Breast epithelium (tissue), 4 donors: ENCODE measurements at regions not wholly inside any gene's neighbourhood (a gene's known extent, or its start where the extent isn't known, plus 50 kb on each side); places are given as distances from the start of the nearest gene placed in this dataset.
A peak's percentile ranks its signal among the peaks of the same experiment; 100 is the strongest.
"Not testable (repeated sequence)": the region's sequence is repeated elsewhere in the genome, so short reads cannot be mapped to it uniquely, and the experiment has no call there.

ENCODE experiments used
- DNase-seq, 2 donors: peaks; one replicate each; pipeline ENCODE4 v3.0.0-alpha.2; 2019; ENCODE audit warnings: low spot score in 2 of 2
- H3K27ac ChIP-seq, 2 donors: fragments of 200-600 bp; sonication (generic) in 1 of 2; one replicate each; pipeline ENCODE4 v1.5.1; 2016 to 2019; ENCODE audit warnings: mild to moderate bottlenecking in 1 of 2
- H3K27me3 ChIP-seq, 2 donors: fragments of 200-600 bp; sonication (generic) in 1 of 2; one replicate each; pipeline versions ENCODE4 v1.5.1 to v1.6.0; 2017 to 2019; ENCODE audit warnings: control low read depth in 1 of 2, mild to moderate bottlenecking in 1 of 2
- H3K36me3 ChIP-seq: fragments of 200-600 bp; one replicate; pipeline ENCODE4 v1.5.1; 2019
- H3K4me1 ChIP-seq, 2 donors: fragments of 200-600 bp; sonication (generic); one replicate each; pipeline ENCODE4 v1.5.1; 2016 to 2019; ENCODE audit warnings: control low read depth in 1 of 2
- H3K4me3 ChIP-seq, 3 donors: fragments of 200-600 bp; sonication (generic); 1 replicate in 2 of 3; 2 replicates in 1 of 3; pipeline ENCODE4 v1.5.1; 2016 to 2019; ENCODE audit warnings: mild to moderate bottlenecking in 3 of 3, moderate library complexity in 2 of 3
- H3K9me3 ChIP-seq, 2 donors: fragments of 200-600 bp; sonication (generic) in 1 of 2; one replicate each; pipeline ENCODE4 v1.5.1; 2016 to 2019; ENCODE audit warnings: control low read depth in 1 of 2
- POLR2A ChIP-seq: fragments of 450-650 bp; IDR thresholded peaks from one replicate; pipeline ENCODE4 v1.6.1; 2016; ENCODE audit warnings: antibody characterized with exemption, mild to moderate bottlenecking, moderate library complexity
- POLR2AphosphoS5 ChIP-seq, 3 donors: sonication (generic); formaldehyde crosslinking; IDR thresholded peaks; one replicate each; pipeline ENCODE4 v1.6.1; 2017; ENCODE audit warnings: antibody characterized with exemption in 3 of 3
- intact Hi-C: fragments of 100-400 bp; cut with DNase I; formaldehyde crosslinking; loops from one replicate; pipeline ENCODE4 v1.15.1; 2023; ENCODE audit warnings: low total_unique reads
- TF ChIP-seq, protein P1 (sequence below), 3 donors: fragments of 450-650 bp; IDR thresholded peaks; one replicate each; pipeline ENCODE4 v1.5.1; 2016 to 2017; ENCODE audit warnings: antibody characterized with exemption in 3 of 3, mild to moderate bottlenecking in 3 of 3, moderate library complexity in 3 of 3

DNA sequence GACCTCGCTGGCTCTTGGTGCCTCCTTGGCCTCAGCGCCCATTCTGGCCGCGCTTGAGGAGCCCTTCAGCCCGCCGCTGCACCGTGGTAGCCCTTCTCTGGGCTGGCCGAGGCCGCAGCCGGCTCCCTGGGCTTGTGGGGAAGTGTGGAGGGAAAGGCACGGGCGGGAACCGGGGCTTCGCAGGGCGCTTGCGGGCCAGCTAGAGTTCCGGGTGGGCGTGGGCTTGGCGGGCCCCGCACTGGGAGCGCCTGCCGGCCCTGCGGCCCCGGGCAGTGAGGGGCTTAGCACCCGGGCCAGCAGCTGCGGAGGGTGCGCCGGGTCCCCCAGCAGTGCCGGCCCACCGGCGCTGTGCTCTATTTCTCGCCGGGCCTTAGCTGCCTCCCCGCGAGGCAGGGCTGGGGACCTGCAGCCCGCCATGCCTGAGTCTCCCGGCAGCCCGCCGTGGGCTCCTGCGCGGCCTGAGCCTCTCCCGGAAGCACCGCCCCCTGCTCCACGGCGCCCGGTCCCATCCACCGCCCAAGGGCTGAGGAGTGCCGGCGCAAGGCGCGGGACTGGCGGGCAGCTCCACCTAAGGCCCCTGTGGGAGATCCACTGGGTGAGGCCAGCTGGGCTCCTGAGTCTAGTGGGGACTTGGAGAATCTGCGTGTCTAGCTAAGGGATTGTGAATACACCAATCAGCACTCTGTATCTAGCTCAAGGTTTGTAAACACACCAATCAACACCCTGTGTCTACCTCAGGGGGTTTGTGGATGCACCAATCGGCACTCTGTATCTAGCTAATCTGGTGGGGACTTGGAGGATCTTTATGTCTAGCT lies 141.1 kb downstream of the SLCO4C1 start:
- H3K27me3 ChIP-seq, H3K27ac ChIP-seq, H3K9me3 ChIP-seq, H3K4me1 ChIP-seq, DNase-seq, H3K36me3 ChIP-seq, intact Hi-C loops: not testable (repeated sequence)
- peak overlapping the region in 1 of 3 donors; percentile 41 for H3K4me3 ChIP-seq

DNA sequence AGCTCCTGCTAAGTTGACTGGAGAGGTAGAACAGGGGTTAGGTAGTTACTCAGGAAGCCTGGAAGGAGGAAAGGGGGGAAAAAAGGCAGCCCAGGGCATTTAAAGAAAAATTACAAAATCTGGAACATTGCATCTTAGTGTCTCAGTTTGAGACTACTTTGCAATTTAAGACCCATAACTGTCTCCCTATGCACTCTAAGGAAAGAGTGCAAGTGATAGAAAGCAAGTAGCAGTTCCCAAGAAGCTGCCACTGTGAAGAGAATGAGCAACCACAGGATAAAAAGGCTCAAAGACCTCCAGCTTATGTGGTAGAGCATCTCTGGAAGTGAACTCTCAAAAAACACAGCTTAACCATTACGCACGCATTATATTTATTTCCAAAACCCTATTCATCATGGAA lies 141.8 kb downstream of the SLCO4C1 start:
- Histone ChIP-seq H3K4me1 (no peaks in the 10 kb centered on the region), H3K27me3 (no peaks in the 10 kb centered on the region), H3K27ac (no peak overlapping the region), H3K9me3 (no peaks in the 10 kb centered on the region), H3K36me3 (no peaks in the 10 kb centered on the region), H3K4me3 (no peak overlapping the region)
- TF ChIP-seq, protein P1, sequence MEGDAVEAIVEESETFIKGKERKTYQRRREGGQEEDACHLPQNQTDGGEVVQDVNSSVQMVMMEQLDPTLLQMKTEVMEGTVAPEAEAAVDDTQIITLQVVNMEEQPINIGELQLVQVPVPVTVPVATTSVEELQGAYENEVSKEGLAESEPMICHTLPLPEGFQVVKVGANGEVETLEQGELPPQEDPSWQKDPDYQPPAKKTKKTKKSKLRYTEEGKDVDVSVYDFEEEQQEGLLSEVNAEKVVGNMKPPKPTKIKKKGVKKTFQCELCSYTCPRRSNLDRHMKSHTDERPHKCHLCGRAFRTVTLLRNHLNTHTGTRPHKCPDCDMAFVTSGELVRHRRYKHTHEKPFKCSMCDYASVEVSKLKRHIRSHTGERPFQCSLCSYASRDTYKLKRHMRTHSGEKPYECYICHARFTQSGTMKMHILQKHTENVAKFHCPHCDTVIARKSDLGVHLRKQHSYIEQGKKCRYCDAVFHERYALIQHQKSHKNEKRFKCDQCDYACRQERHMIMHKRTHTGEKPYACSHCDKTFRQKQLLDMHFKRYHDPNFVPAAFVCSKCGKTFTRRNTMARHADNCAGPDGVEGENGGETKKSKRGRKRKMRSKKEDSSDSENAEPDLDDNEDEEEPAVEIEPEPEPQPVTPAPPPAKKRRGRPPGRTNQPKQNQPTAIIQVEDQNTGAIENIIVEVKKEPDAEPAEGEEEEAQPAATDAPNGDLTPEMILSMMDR (IDR thresholded peaks at IDR 0.05) = no peak
- TF ChIP-seq POLR2A = no peak
- no peak for TF ChIP-seq POLR2AphosphoS5 (IDR thresholded peaks at IDR 0.05)
- intact Hi-C loops = no loop called here
- DNase-seq = no peak

DNA sequence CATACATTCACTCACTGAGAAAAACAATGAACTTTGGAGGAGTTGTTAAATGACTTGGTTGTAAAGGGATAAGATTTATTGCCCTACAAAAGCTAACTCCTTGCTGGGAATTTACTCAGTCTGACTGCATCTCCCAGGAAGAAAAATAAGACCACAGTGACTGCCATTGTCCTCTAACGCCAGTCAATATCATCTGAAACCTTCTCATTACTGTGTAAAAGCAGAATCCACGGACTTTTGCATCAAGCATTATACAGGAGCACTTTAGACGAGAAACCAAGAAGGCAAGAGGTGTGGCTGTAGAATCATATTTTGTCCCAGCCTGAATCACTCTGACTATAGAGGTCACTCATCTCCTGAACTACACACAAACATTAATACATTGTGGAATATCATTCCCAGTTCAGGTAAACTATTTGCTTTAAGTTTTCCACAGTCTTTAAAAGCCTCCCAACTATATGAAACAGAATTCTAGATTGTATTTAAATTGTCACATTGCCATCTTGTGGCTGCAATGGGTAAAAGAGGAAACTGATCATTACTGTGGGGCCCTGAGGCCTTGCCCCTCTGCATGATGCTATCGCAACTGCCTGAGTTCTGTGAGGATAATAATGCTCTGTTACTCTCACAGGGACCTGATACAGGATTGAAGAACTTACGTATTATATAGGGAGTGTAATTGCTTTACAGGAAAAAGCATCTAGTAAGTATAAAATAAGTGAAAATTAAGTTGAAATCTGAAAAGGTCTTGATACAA lies 142.9 kb downstream of the SLCO4C1 start:
- intact Hi-C loops = no loop called here
- H3K4me3 ChIP-seq = no peak overlapping the region
- TF ChIP-seq POLR2A (no peak), POLR2AphosphoS5 (IDR thresholded peaks at IDR 0.05) (no peak)
- TF ChIP-seq, protein P1 (IDR thresholded peaks at IDR 0.05) = no peak
- no peak for DNase-seq
- H3K4me1 ChIP-seq = no peaks in the 10 kb centered on the region
- H3K36me3 ChIP-seq = no peaks in the 10 kb centered on the region
- H3K9me3 ChIP-seq = no peaks in the 10 kb centered on the region
- no peak overlapping the region for H3K27ac ChIP-seq
- no peaks in the 10 kb centered on the region for H3K27me3 ChIP-seq

DNA sequence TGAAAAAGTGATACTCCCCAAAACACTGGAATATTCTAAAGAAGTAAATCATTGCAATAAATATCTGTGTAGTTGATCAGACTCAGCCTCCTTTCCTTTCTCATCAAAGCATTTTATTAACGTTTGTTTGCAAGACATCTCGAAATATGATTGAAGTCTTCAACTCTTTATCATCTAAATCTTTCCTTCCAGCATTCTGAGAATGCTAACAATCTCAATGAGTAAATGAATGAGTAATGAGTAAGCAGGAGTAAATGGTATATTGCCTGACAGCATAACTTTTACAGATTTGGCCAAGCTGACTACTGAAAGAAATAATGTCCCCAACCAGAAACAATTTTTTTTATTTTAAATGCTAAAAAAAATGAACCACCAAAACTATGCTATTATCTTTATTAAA lies 157.1 kb downstream of the SLCO4C1 start:
- no peak overlapping the region for H3K4me3 ChIP-seq
- intact Hi-C loops = no loop called here
- H3K36me3 ChIP-seq = no peaks in the 10 kb centered on the region

DNA sequence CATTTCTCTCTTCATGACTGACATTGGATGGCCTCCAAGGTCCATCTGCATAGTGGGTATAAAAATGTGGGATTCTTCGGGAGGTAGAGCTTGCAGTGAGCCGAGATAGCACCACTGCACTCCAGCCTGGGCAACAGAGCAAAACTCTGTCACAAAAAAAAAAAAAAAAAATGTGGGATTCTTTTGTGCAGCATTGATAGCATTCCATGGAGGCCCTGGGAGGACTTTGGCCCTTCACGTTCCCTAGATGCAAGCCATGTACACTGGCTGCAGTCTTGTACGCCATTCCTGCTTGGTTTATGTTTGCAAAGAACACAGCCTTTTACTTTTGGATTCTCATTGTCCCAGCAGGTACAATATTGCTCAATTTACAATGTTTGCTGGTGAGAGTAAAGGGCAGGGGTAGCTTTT lies 157.8 kb downstream of the SLCO4C1 start:
- H3K27me3 ChIP-seq = no peaks in the 10 kb centered on the region
- TF ChIP-seq, protein P1 (IDR thresholded peaks at IDR 0.05) = no peak
- no peak for TF ChIP-seq POLR2AphosphoS5 (IDR thresholded peaks at IDR 0.05)
- no peak for TF ChIP-seq POLR2A
- no peaks in the 10 kb centered on the region for H3K4me1 ChIP-seq
- no peaks in the 10 kb centered on the region for H3K9me3 ChIP-seq
- no peaks in the 10 kb centered on the region for H3K36me3 ChIP-seq
- no peak overlapping the region for H3K27ac ChIP-seq
- DNase-seq = no peak
- intact Hi-C loops = no loop called here
- no peak overlapping the region for H3K4me3 ChIP-seq

More for the DNA sequence above, 157.1 kb downstream of the SLCO4C1 start:
- H3K4me1 ChIP-seq = no peaks in the 10 kb centered on the region
- no peaks in the 10 kb centered on the region for H3K9me3 ChIP-seq
- no peaks in the 10 kb centered on the region for H3K27me3 ChIP-seq
- no peak for DNase-seq
- TF ChIP-seq POLR2AphosphoS5 (IDR thresholded peaks at IDR 0.05) (no peak), POLR2A (no peak)
- TF ChIP-seq, protein P1 (IDR thresholded peaks at IDR 0.05) = no peak
- H3K27ac ChIP-seq = no peak overlapping the region
